K562 (cell line): ENCODE measurements at regions not wholly inside any gene's neighbourhood (a gene's known extent, or its start where the extent isn't known, plus 50 kb on each side); places are given as distances from the start of the nearest gene placed in this dataset.

Experiments
- ATAC-seq: fragments of 200-7000 bp; cut with Tn5 transposase; 3 replicates; pipeline ENCODE4 v1.9.1; 2020; ENCODE audit warnings: moderate library complexity
- BruUV-seq: library from RNA; stranded (reverse); fragments of 400-500 nt; replicated peaks from 2 replicates; lab custom pipeline; 2021; lab: Mats Ljungman, UMichigan
- CTCF ChIA-PET: fragments of 300-600 bp; formaldehyde crosslinking; extraction: SDS; loops from one replicate; lab custom pipeline; 2021; ENCODE audit warnings: low intra/inter-chr PET ratio; lab: Yijun Ruan, JAX
- POLR2A ChIA-PET: fragments of 300-600, 350-650 bp; sonication (Branson Sonifier 250); formaldehyde crosslinking; extraction: SDS; loops from one replicate; lab custom pipeline; 2021; ENCODE audit warnings: antibody characterized with exemption, inconsistent platforms; lab: Yijun Ruan, JAX
- DNase-seq, 4 experiments: peaks; one replicate each; pipeline versions ENCODE4 v3.0.0 to v3.0.0-alpha.2; 2011 to 2018; ENCODE audit warnings: low spot score in 3 of 4, mixed read lengths in 3 of 4; ENCODE audit errors: extremely low read depth in 1 of 4
- FAIRE-seq: peaks from 2 replicates; lab custom pipeline; 2011; peaks lifted over from hg19 to GRCh38; lab: Jason Lieb, UNC
- H2AFZ ChIP-seq: 2 replicates; pipeline ENCODE4 v1.6.0; 2011; ENCODE audit warnings: low read depth, low read length, control low read depth, inconsistent platforms
- H3K27ac ChIP-seq: fragments of 200-600 bp; 3 replicates; pipeline ENCODE4 v1.8.0; 2011; ENCODE audit warnings: low read depth, mild to moderate bottlenecking, control low read depth, inconsistent platforms, low read length, moderate library complexity, mixed read lengths; ENCODE audit errors: extremely low read depth
- H3K27me3 ChIP-seq, 2 experiments: fragments of 300-600 bp in 1 of 2; 2 replicates in 1 of 2; 3 replicates in 1 of 2; pipeline versions ENCODE4 v1.6.0 to v1.8.0; 2011; ENCODE audit warnings: inconsistent platforms in 2 of 2, low read length in 2 of 2, mild to moderate bottlenecking in 1 of 2, mixed read lengths in 1 of 2, moderate library complexity in 1 of 2; ENCODE audit not compliant: control insufficient read depth in 2 of 2, insufficient read depth in 2 of 2
- H3K36me3 ChIP-seq: fragments of 300-600 bp; 3 replicates; pipeline ENCODE4 v1.8.0; 2011; ENCODE audit warnings: mild to moderate bottlenecking, low read length, inconsistent platforms; ENCODE audit not compliant: control insufficient read depth, insufficient read depth
- H3K4me1 ChIP-seq, 2 experiments: fragments of 200-600 bp in 1 of 2; replicated peaks in 1 of 2; 2 replicates in 1 of 2; 3 replicates in 1 of 2; pipeline versions ENCODE4 v1.5.1 to v1.8.0; 2011; ENCODE audit warnings: inconsistent platforms in 2 of 2, low read length in 2 of 2, mild to moderate bottlenecking in 1 of 2, mixed read lengths in 1 of 2, moderate library complexity in 1 of 2; ENCODE audit not compliant: control insufficient read depth in 2 of 2, insufficient read depth in 2 of 2
- H3K4me2 ChIP-seq: 2 replicates; pipeline ENCODE4 v1.6.1; 2011; ENCODE audit warnings: low read length, control low read depth, inconsistent platforms, mixed read lengths; ENCODE audit not compliant: insufficient read depth
- H3K4me3 ChIP-seq: fragments of 200-600 bp; sonication (generic), shearing (Covaris generic); 2 replicates; pipeline ENCODE4 v1.5.1; 2016; ENCODE audit warnings: control low read depth, inconsistent platforms
- H3K79me2 ChIP-seq: fragments of 200-600 bp; 3 replicates; pipeline ENCODE4 v1.8.0; 2011; ENCODE audit warnings: low read length, inconsistent platforms; ENCODE audit not compliant: control insufficient read depth, insufficient read depth
- H3K9ac ChIP-seq, 2 experiments: 2 replicates each; pipeline versions ENCODE4 v1.6.0 to v1.6.1; 2011; ENCODE audit warnings: low read depth in 2 of 2, low read length in 2 of 2, control low read depth in 1 of 2, inconsistent platforms in 1 of 2, mild to moderate bottlenecking in 1 of 2, mixed read lengths in 1 of 2; ENCODE audit not compliant: insufficient read depth in 1 of 2
- H3K9me1 ChIP-seq: one replicate; pipeline ENCODE4 v1.6.0; 2011; ENCODE audit warnings: inconsistent platforms, mild to moderate bottlenecking, low read length, moderate library complexity; ENCODE audit not compliant: control insufficient read depth, insufficient read depth
- H3K9me3 ChIP-seq: replicated peaks from 2 replicates; pipeline ENCODE4 v1.5.1; 2011; ENCODE audit warnings: low read depth, low read length, inconsistent platforms; ENCODE audit not compliant: control insufficient read depth, insufficient read depth
- H4K20me1 ChIP-seq: replicated peaks from 2 replicates; pipeline ENCODE4 v1.6.1; 2011; ENCODE audit warnings: low read length, inconsistent platforms, mixed read lengths; ENCODE audit not compliant: control insufficient read depth, insufficient read depth
- ADNP ChIP-seq: fragments of 200-800 bp; sonication (Bioruptor generic); IDR thresholded peaks from 2 replicates; pipeline ENCODE4 v1.6.1; 2016; ENCODE audit warnings: missing genetic modification characterization, missing compliant biosample characterization
- C11orf30 ChIP-seq: fragments of 450-650 bp; IDR thresholded peaks from 2 replicates; pipeline ENCODE4 v1.6.1; 2016; ENCODE audit warnings: low read depth, mild to moderate bottlenecking
- FOSL1 ChIP-seq: fragments of 200-800 bp; sonication (Bioruptor generic); conservative IDR thresholded peaks from 2 replicates; pipeline ENCODE4 v1.6.1; 2016; ENCODE audit warnings: missing genetic modification characterization, missing compliant biosample characterization
- TEAD4 ChIP-seq, 2 experiments: sonication (generic) in 1 of 2; formaldehyde crosslinking in 1 of 2; IDR thresholded peaks; 2 replicates each; pipeline versions ENCODE4 v1.6.1 to v1.8.0; 2012 to 2022; ENCODE audit warnings: borderline replicate concordance in 1 of 2, inconsistent platforms in 1 of 2, low read length in 1 of 2, mild to moderate bottlenecking in 1 of 2, missing genetic modification reagents in 1 of 2
- ZNF12 ChIP-seq: sonication (generic); formaldehyde crosslinking; IDR thresholded peaks from 2 replicates; pipeline ENCODE4 v1.4.0; 2020; ENCODE audit warnings: mild to moderate bottlenecking, missing genetic modification reagents
- ZNF263 ChIP-seq: sonication (generic); formaldehyde crosslinking; IDR thresholded peaks from 2 replicates; pipeline ENCODE4 v1.8.0; 2022; ENCODE audit warnings: mild to moderate bottlenecking, missing genetic modification reagents, borderline replicate concordance
- ZNF316 ChIP-seq: fragments of 450-650 bp; IDR thresholded peaks from 2 replicates; pipeline ENCODE4 v1.6.1; 2016
- WGBS: fragments of 100-300 bp; shearing (Covaris generic); methylation state at CpG from one replicate; pipeline ENCODE4 v1.1.6; 2016; ENCODE audit warnings: low coverage, mixed read lengths; ENCODE audit not compliant: insufficient coverage; ENCODE audit errors: missing lambda C conversion rate; 5-methylcytosine and 5-hydroxymethylcytosine counted together
- in situ Hi-C: fragments of 300-500 bp; cut with MboI; formaldehyde crosslinking; loops from 4 replicates; pipeline ENCODE4 v1.15.0; 2018; ENCODE audit warnings: inconsistent platforms, mixed read lengths
- intact Hi-C: fragments of 100-400 bp; cut with micrococcal nuclease; formaldehyde crosslinking; loops from 2 replicates; pipeline ENCODE4 v1.14.2; 2022

GRCh38 chr13:50154697-50155096, 139.5 kb downstream of the KCNRG start:
- no TSS peak for BruUV-seq
- H3K4me3 ChIP-seq, result no peak overlapping the region

GRCh38 chr13:50156140-50156539, 140.9 kb downstream of the KCNRG start:
- Histone ChIP-seq H3K27ac (no peak overlapping the region), H3K4me3 (no peak overlapping the region), H4K20me1 (no peaks in the 10 kb centered on the region), H3K4me2 (no peak overlapping the region), H3K4me1 (peaks cover 0 to 3% of the 10 kb centered on the region in 2 experiments; a peak in 1 of 5 replicates), H3K9me1 (no peaks in the 10 kb centered on the region), H2AFZ (no peak overlapping the region), H3K9ac (no peak overlapping the region), H3K27me3 (no peaks in the 10 kb centered on the region), H3K36me3 (no peaks in the 10 kb centered on the region), H3K9me3 (no peaks in the 10 kb centered on the region), H3K79me2 (no peaks in the 10 kb centered on the region)
- WGBS, result 10% methylated on average over 1 of the region's 1 CpG
- intact Hi-C loops (no loop called here), in situ Hi-C loops (no loop called here)
- FAIRE-seq (no peak), ATAC-seq (no peak), DNase-seq (no peak)
- BruUV-seq, result no TSS peak
- ChIA-PET CTCF (no interaction called here), POLR2A (no interaction called here)
- TF ChIP-seq FOSL1 (tag), result peak; percentile 52
- no peak for TF ChIP-seq ADNP

More at GRCh38 chr13:50154697-50155096, 139.5 kb downstream of the KCNRG start:
- intact Hi-C loops, result no loop called here
- H3K9ac ChIP-seq, result no peak overlapping the region
- H3K27ac ChIP-seq, result no peak overlapping the region
- H3K79me2 ChIP-seq, result no peaks in the 10 kb centered on the region
- 0 out of 2 replicates have a peak, but pooled peaks have one; percentile 4 for TF ChIP-seq C11orf30
- 0 out of 2 replicates have a peak, but pooled peaks have one; percentile 10 for TF ChIP-seq ZNF316
- no peak for TF ChIP-seq TEAD4 (IDR thresholded peaks at IDR 0.05; ENCODE audit: low read length)
- TF ChIP-seq TEAD4 (CRISPR knock-in tag; IDR thresholded peaks at IDR 0.05; ENCODE audit: borderline replicate concordance), result no peak
- no peak for TF ChIP-seq ZNF263 (CRISPR knock-in tag)
- no peak for TF ChIP-seq ZNF12
- H3K4me1 ChIP-seq, result peaks cover 0 to 5% of the 10 kb centered on the region in 2 experiments; a peak in 1 of 5 replicates
- no peak overlapping the region for H2AFZ ChIP-seq
- no peaks in the 10 kb centered on the region for H3K9me1 ChIP-seq
- ChIA-PET POLR2A (no interaction called here), CTCF (no interaction called here)
- H3K27me3 ChIP-seq, result no peaks in the 10 kb centered on the region
- 77% methylated on average over 1 of the region's 1 CpG for WGBS
- H4K20me1 ChIP-seq, result no peaks in the 10 kb centered on the region
- FAIRE-seq (no peak), ATAC-seq (no peak), DNase-seq (no peak)
- in situ Hi-C loops, result no loop called here
- H3K9me3 ChIP-seq, result no peaks in the 10 kb centered on the region
- H3K36me3 ChIP-seq, result no peaks in the 10 kb centered on the region
- no peak overlapping the region for H3K4me2 ChIP-seq
